GM13977 (cell line): ENCODE measurements at regions not wholly inside any gene's neighbourhood (a gene's known extent, or its start where the extent isn't known, plus 50 kb on each side); places are given as distances from the start of the nearest gene placed in this dataset.

Experiments used
- DNase-seq: peaks from one replicate; pipeline ENCODE4 v3.0.0; 2012; ENCODE audit warnings: low spot score
- CTCF ChIP-seq: IDR thresholded peaks from 2 replicates; pipeline ENCODE4 v1.5.1; 2012; ENCODE audit warnings: mild to moderate bottlenecking, control low read depth; ENCODE audit not compliant: insufficient read depth; ENCODE audit errors: extremely low read depth, missing control alignments
- in situ Hi-C: fragments of 300-500 bp; cut with MboI; formaldehyde crosslinking; loops from one replicate; pipeline ENCODE4 v1.12.0; 2022; ENCODE audit warnings: low sequenced_read_pairs, low pct_unique_long_range_greater_than_20kb, mixed read lengths, inconsistent platforms; ENCODE audit not compliant: unreplicated experiment

GRCh38 chrX:122579036-122579435, 605.0 kb upstream of the GRIA3 start:
- in situ Hi-C loops = no loop called here
- TF ChIP-seq CTCF = no peak
- DNase-seq = no peak

- in situ Hi-C loops = no loop called here
- DNase-seq = no peak
- no peak for TF ChIP-seq CTCF
These were observed 604.6 kb upstream of the GRIA3 start for GRCh38 chrX:122579526-122579925.

GRCh38 chrX:122582280-122582974, 601.7 kb upstream of the GRIA3 start:
- in situ Hi-C loops = no loop called here
- DNase-seq = no peak
- no peak for TF ChIP-seq CTCF

DNA sequence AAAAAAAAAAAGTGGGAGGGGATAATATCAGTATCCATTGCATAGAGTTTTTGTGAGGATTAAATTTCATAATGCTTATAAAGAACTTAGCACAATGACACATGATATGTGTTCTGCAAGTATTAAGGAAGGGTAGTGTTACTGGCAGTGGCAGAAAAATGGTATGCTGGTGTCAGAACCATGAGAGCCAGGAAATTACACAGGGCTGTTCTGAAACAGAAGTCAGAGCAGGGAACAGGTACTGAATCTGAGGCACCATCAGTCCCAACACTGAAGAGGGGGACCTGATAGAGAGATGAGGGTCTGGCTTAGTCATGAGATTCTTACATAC, 601.1 kb upstream of the GRIA3 start:
- in situ Hi-C loops = no loop called here
- no peak for DNase-seq
- no peak for TF ChIP-seq CTCF

DNA sequence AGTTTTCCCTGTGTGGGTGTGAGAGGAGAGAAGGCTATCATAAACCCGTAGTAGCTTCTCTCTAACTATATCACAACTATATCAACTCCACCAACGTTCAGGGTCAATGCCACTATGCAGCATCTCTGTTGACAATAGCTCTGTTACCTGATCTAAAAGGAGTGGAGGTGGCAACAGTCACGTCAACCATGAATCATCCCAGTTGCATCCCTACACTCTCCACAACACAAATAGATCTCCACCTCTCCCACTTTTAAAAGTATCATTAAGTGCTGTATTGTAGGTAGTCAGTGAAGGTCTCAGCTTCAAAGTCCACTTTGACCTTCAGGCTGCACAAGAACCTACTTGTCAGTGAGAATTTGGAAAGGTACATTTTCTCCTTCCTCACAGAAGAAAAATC, 600.5 kb upstream of the GRIA3 start:
- in situ Hi-C loops = no loop called here
- no peak for TF ChIP-seq CTCF
- DNase-seq = no peak

DNA sequence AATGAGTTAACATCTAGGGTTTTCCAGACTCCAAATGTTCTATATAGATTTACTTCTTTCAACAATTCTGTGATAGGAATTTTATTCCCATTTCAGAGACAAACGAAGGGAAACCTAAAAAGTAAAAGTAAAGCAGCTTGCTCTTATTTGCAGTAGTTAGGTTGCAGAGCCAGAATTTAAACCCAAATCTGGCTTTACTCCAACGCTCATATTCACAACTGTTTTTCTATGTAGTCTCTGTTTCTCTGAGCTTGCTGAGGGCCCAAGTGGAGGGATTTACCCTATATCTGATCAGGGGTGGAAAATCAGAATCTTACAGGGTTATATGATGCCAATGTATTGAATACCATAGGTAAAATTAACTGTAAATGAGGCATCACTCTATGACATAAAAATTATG, 599.1 kb upstream of the GRIA3 start:
- in situ Hi-C loops = no loop called here
- TF ChIP-seq CTCF = no peak
- no peak for DNase-seq

DNA sequence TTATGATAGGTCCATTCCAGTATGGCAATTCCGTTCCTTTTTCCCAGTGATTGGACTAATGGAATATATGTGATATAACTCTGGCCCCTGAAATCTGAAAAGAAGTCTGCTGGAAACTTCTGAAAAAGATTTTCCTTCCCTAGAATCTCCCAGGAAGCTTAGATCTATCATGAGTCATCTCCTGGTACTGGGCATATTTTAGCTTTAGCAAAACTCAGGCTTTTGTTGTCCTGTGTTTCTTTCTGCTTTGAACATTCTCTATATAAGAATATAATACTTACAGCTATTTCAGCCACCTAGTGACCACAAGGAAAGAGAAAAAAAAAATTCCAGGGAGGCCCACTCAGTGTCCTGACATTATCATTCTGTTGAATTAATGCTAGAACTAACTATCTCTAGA, 597.2 kb upstream of the GRIA3 start:
- no peak for TF ChIP-seq CTCF
- in situ Hi-C loops = no loop called here

More for the DNA sequence above, 597.2 kb upstream of the GRIA3 start:
- DNase-seq = no peak
